ENCODE measurements at regions not wholly inside any gene's neighbourhood (a gene's known extent, or its start where the extent isn't known, plus 50 kb on each side); places are given as distances from the start of the nearest gene placed in this dataset.

DNA sequence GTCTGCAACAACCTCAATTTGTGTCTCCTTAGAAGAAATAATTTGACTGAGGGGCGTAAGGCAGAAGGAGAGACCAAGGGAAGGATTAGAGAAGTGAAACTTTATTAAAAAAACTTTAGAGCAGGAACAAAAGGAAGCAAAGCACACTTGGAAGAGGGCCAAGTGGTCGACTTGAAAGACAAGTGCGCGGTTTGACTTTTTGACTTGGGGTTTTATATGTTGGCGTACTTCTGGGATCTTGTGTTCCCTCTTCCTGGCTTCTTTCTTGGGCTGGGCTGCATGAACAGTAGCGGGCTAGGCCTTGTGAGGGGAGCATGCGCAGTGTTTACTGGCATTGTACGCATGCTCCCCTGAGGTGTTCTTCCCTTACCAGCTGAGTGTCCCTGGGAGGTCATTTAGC, 369.3 kb upstream of the DCN start:
- H3K4me3 ChIP-seq (ENCODE audit: low read depth, low read length): no peak overlapping the region
- TF ChIP-seq, protein P1, sequence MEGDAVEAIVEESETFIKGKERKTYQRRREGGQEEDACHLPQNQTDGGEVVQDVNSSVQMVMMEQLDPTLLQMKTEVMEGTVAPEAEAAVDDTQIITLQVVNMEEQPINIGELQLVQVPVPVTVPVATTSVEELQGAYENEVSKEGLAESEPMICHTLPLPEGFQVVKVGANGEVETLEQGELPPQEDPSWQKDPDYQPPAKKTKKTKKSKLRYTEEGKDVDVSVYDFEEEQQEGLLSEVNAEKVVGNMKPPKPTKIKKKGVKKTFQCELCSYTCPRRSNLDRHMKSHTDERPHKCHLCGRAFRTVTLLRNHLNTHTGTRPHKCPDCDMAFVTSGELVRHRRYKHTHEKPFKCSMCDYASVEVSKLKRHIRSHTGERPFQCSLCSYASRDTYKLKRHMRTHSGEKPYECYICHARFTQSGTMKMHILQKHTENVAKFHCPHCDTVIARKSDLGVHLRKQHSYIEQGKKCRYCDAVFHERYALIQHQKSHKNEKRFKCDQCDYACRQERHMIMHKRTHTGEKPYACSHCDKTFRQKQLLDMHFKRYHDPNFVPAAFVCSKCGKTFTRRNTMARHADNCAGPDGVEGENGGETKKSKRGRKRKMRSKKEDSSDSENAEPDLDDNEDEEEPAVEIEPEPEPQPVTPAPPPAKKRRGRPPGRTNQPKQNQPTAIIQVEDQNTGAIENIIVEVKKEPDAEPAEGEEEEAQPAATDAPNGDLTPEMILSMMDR (IDR thresholded peaks at IDR 0.05; ENCODE audit: control insufficient read depth, extremely low read depth, insufficient read depth): no peak
- DNase-seq (ENCODE audit: low read depth): no peak

- TF ChIP-seq, protein P1 (IDR thresholded peaks at IDR 0.05; ENCODE audit: control insufficient read depth, extremely low read depth, insufficient read depth): no peak
- no peak overlapping the region for H3K4me3 ChIP-seq (ENCODE audit: low read depth, low read length)
- no peak for DNase-seq (ENCODE audit: low read depth)
Measured at GRCh38 chr12:91551242-91551641, 368.6 kb upstream of the DCN start.

GRCh38 chr12:91542666-91543065, 360.0 kb upstream of the DCN start:
- TF ChIP-seq, protein P1 (IDR thresholded peaks at IDR 0.05; ENCODE audit: control insufficient read depth, extremely low read depth, insufficient read depth): no peak

DNA sequence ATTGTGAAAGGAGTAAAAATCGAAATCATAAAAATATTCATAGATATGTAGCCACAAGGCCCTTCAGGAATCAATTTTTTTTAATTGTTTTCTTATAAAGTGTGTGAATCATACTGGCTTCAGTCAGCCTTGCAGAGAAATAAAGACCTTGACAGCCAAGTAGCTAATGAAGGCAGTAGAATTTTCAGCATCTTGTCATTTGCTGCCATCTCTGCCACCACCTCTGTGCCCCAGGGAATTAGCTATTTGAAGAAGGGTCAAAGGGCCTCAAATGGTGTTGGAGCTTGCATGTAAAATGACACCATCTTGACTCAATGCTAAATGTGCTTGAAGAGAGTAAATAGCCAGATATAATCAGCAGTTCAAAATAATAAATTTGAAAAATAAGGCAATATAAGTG, 359.4 kb upstream of the DCN start:
- DNase-seq (ENCODE audit: low read depth): no peak
- TF ChIP-seq, protein P1 (IDR thresholded peaks at IDR 0.05; ENCODE audit: control insufficient read depth, extremely low read depth, insufficient read depth): no peak
- H3K4me3 ChIP-seq (ENCODE audit: low read depth, low read length): no peak overlapping the region

More at GRCh38 chr12:91542666-91543065, 360.0 kb upstream of the DCN start:
- H3K4me3 ChIP-seq (ENCODE audit: low read depth, low read length): no peak overlapping the region
- DNase-seq (ENCODE audit: low read depth): no peak

DNA sequence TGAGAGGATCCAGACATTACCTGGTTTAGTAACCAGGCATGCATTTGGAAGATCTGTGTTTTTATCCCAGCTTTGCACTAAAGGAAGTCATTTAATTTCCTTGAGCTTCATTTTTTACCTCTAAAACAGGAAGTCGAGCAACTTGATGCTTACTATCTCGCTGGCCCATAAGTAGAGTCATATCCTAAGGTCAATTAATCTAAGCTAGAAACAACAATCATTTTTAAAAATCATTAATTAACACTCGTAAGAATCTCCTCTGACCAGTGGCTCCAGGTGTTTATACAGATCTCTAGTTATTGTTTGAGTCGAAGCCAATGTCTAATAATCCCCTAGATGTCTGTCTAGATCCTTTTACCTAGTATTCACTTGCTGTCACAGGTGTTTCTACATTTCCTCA, 355.8 kb upstream of the DCN start:
- DNase-seq (ENCODE audit: low read depth): no peak
- TF ChIP-seq, protein P1 (IDR thresholded peaks at IDR 0.05; ENCODE audit: control insufficient read depth, extremely low read depth, insufficient read depth): no peak

GRCh38 chr12:91533366-91533765, 350.7 kb upstream of the DCN start:
- DNase-seq (ENCODE audit: low read depth): no peak
- H3K4me3 ChIP-seq (ENCODE audit: low read depth, low read length): no peak overlapping the region
- TF ChIP-seq, protein P1 (IDR thresholded peaks at IDR 0.05; ENCODE audit: control insufficient read depth, extremely low read depth, insufficient read depth): no peak

More for the DNA sequence above, 355.8 kb upstream of the DCN start:
- no peak overlapping the region for H3K4me3 ChIP-seq (ENCODE audit: low read depth, low read length)

GRCh38 chr12:91529829-91530228, 347.2 kb upstream of the DCN start:
- no peak overlapping the region for H3K4me3 ChIP-seq (ENCODE audit: low read depth, low read length)
- TF ChIP-seq, protein P1 (IDR thresholded peaks at IDR 0.05; ENCODE audit: control insufficient read depth, extremely low read depth, insufficient read depth): no peak
- peak; percentile 90 for DNase-seq (ENCODE audit: low read depth)
